ENCODE measurements at regions not wholly inside any gene's neighbourhood (a gene's known extent, or its start where the extent isn't known, plus 50 kb on each side); places are given as distances from the start of the nearest gene placed in this dataset.

DNA sequence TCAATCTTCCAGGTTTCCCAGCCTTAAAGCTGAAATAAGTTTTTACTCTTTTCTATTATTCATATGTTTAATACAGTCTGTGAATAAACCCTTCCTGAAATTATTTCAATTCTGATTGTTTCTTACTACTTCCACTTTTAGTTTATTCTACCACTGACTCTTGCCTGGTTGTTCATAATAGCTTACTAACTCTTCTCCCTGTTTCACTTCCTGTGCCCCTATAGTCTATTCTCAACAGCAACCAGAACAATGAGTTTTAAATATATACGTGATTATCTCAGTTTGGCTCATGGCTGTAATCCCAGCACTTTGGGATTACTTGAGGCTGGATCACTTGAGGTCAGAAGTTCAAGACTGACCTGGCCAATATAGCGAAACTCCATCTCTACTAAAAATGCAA lies 408.0 kb upstream of the SPOCK3 start:
- no peak overlapping the region for H3K4me3 Mint-ChIP-seq
- H3K9me3 Mint-ChIP-seq = peaks cover 7% of the 10 kb centered on the region
- no peak for DNase-seq (ENCODE audit: low read depth, low spot score)
- H3K27ac Mint-ChIP-seq (ENCODE audit: unreplicated experiment) = no peak overlapping the region
- no peaks in the 10 kb centered on the region for H3K27me3 Mint-ChIP-seq (ENCODE audit: low read depth)
- H3K36me3 Mint-ChIP-seq (ENCODE audit: low read depth) = peaks cover 3% of the 10 kb centered on the region
- H3K4me1 Mint-ChIP-seq = no peaks in the 10 kb centered on the region
- TF ChIP-seq, protein P1, sequence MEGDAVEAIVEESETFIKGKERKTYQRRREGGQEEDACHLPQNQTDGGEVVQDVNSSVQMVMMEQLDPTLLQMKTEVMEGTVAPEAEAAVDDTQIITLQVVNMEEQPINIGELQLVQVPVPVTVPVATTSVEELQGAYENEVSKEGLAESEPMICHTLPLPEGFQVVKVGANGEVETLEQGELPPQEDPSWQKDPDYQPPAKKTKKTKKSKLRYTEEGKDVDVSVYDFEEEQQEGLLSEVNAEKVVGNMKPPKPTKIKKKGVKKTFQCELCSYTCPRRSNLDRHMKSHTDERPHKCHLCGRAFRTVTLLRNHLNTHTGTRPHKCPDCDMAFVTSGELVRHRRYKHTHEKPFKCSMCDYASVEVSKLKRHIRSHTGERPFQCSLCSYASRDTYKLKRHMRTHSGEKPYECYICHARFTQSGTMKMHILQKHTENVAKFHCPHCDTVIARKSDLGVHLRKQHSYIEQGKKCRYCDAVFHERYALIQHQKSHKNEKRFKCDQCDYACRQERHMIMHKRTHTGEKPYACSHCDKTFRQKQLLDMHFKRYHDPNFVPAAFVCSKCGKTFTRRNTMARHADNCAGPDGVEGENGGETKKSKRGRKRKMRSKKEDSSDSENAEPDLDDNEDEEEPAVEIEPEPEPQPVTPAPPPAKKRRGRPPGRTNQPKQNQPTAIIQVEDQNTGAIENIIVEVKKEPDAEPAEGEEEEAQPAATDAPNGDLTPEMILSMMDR (conservative IDR thresholded peaks at IDR 0.05) = no peak

DNA sequence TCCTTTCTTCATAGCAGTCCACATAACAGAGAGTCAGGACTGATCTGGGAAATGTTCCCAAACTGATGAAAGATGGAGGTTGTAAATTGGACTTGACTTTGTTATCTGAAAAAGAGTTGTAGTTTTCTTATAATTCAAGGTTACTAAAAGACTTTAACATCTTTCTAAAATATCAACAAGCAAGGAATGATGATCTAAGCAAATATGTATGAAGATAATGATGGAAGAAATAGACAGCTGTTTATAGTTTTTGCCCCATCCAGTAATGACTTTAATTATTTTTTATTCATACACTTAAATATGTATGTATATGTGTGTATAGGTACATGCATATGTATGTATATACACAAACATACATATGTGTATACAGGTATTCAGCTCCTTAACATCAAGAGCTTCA lies 411.1 kb upstream of the SPOCK3 start:
- no peak for DNase-seq (ENCODE audit: low read depth, low spot score)
- no peaks in the 10 kb centered on the region for H3K9me3 Mint-ChIP-seq
- TF ChIP-seq, protein P1 (conservative IDR thresholded peaks at IDR 0.05) = no peak
- H3K27me3 Mint-ChIP-seq (ENCODE audit: low read depth) = no peaks in the 10 kb centered on the region
- H3K4me1 Mint-ChIP-seq = no peaks in the 10 kb centered on the region
- no peak overlapping the region for H3K4me3 Mint-ChIP-seq
- no peak overlapping the region for H3K27ac Mint-ChIP-seq (ENCODE audit: unreplicated experiment)
- no peaks in the 10 kb centered on the region for H3K36me3 Mint-ChIP-seq (ENCODE audit: low read depth)

DNA sequence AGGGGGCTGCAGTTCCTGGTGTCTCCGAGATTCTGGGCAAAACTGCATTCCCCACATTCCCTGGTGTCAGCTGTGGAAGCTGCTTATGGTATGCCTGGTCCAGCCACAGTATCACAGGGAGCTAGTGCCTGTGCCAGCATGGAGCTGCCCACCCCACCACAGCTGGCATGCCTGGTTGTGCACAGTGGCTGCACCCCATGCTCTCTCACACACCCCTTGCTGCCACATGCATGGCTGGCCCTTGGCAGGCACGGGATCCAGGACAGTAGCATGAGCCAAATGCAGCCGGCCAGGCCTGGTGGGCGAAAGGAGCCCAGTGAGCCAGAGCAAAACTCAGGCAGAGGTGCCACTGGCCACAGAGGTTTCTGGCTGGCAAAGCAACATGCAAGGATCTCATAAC lies 418.0 kb upstream of the SPOCK3 start:
- no peak overlapping the region for H3K27ac Mint-ChIP-seq (ENCODE audit: unreplicated experiment)
- H3K27me3 Mint-ChIP-seq (ENCODE audit: low read depth) = no peaks in the 10 kb centered on the region
- H3K4me3 Mint-ChIP-seq = no peak overlapping the region

DNA sequence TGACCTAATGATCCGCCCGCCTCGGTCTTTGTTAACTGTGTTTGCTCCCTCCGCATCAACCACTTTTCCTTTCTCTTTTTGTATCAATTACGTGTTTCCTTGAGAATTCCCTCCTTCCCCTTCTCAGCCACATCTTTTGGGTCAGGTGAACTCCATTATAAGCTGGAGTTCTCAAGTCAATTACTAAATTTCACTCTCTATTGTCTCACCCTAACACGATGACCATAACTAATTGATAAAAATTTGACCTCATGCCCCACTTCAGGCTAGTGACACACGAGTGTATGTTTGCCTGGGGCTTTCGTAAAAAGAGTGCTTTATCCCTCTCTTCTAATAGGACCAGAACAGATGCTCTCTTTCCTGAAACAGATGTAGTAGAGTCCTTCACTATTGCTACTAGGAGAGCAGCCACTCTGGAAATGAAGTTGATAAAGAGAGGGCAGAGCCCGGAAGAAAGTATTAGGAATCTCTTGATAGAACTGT lies 403.6 kb upstream of the ANXA10 start:
- no peak for DNase-seq (ENCODE audit: low read depth, low spot score)
- Mint-ChIP-seq H3K27me3 (ENCODE audit: low read depth) (no peaks in the 10 kb centered on the region), H3K27ac (ENCODE audit: unreplicated experiment) (peak overlapping the region; percentile 73), H3K4me1 (peaks cover 5% of the 10 kb centered on the region), H3K36me3 (ENCODE audit: low read depth) (no peaks in the 10 kb centered on the region), H3K9me3 (peaks cover 4% of the 10 kb centered on the region), H3K4me3 (peak overlapping the region; percentile 69)
- TF ChIP-seq, protein P1 (conservative IDR thresholded peaks at IDR 0.05) = no peak

More for the DNA sequence above, 418.0 kb upstream of the SPOCK3 start:
- H3K4me1 Mint-ChIP-seq = no peaks in the 10 kb centered on the region
- no peaks in the 10 kb centered on the region for H3K36me3 Mint-ChIP-seq (ENCODE audit: low read depth)
- no peak for DNase-seq (ENCODE audit: low read depth, low spot score)
- peaks cover 6% of the 10 kb centered on the region for H3K9me3 Mint-ChIP-seq
- TF ChIP-seq, protein P1 (conservative IDR thresholded peaks at IDR 0.05) = no peak

DNA sequence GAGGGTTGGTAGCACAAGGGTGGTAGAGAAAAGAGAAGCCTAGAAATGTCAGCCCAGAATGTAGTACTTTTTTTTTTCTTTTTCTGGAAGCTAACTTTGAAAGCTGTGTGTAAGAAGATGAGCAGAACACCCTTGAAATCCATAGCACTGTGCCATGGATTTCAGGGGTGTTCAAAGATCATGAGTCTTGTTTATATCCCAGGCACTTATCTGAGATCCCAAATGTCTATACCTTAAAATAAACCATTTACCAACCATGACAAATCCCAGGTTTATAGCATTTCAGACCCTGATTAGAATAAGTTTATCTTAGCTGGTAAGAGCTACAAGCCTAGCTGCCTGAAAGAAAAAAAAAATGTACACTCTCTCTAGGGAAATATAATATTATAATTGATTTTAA lies 389.9 kb upstream of the ANXA10 start:
- Mint-ChIP-seq H3K27ac (ENCODE audit: unreplicated experiment) (no peak overlapping the region), H3K27me3 (ENCODE audit: low read depth) (no peaks in the 10 kb centered on the region), H3K4me1 (no peaks in the 10 kb centered on the region), H3K4me3 (no peak overlapping the region), H3K36me3 (ENCODE audit: low read depth) (no peaks in the 10 kb centered on the region), H3K9me3 (no peaks in the 10 kb centered on the region)
- TF ChIP-seq, protein P1 (conservative IDR thresholded peaks at IDR 0.05) = no peak
- no peak for DNase-seq (ENCODE audit: low read depth, low spot score)

DNA sequence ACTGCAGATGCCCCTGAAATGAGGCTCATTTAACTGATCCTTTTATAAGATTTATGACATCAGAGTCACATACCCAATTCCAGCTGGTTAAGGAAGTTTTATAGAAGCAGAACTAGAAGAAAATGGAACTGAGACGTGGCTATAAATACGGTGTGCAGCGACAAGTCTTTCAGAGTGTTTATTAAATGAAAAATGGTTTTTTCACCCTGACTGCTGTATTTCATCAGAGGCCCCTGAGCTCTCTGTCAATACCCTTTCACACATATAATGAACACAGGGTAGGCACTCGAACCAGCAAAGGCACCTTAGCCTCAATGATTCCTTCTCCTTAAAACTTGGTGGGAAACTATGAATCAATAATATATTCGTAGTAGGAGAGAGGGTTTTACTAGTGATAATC lies 380.8 kb upstream of the ANXA10 start:
- no peak overlapping the region for H3K4me3 Mint-ChIP-seq
- H3K9me3 Mint-ChIP-seq = no peaks in the 10 kb centered on the region
- H3K4me1 Mint-ChIP-seq = no peaks in the 10 kb centered on the region
- H3K36me3 Mint-ChIP-seq (ENCODE audit: low read depth) = no peaks in the 10 kb centered on the region
- no peak overlapping the region for H3K27ac Mint-ChIP-seq (ENCODE audit: unreplicated experiment)
- DNase-seq (ENCODE audit: low read depth, low spot score) = no peak
- TF ChIP-seq, protein P1 (conservative IDR thresholded peaks at IDR 0.05) = no peak
- H3K27me3 Mint-ChIP-seq (ENCODE audit: low read depth) = no peaks in the 10 kb centered on the region

All from neural crest cell (in vitro differentiated cells).